GM13977 (cell line): ENCODE measurements at regions not wholly inside any gene's neighbourhood (a gene's known extent, or its start where the extent isn't known, plus 50 kb on each side); places are given as distances from the start of the nearest gene placed in this dataset.

Experiments
- DNase-seq: peaks from one replicate; pipeline ENCODE4 v3.0.0; 2012; ENCODE audit warnings: low spot score
- in situ Hi-C: fragments of 300-500 bp; cut with MboI; formaldehyde crosslinking; loops from one replicate; pipeline ENCODE4 v1.12.0; 2022; ENCODE audit warnings: low sequenced_read_pairs, low pct_unique_long_range_greater_than_20kb, mixed read lengths, inconsistent platforms; ENCODE audit not compliant: unreplicated experiment
- TF ChIP-seq, protein P1 (sequence below): IDR thresholded peaks from 2 replicates; pipeline ENCODE4 v1.5.1; 2012; ENCODE audit warnings: mild to moderate bottlenecking, control low read depth; ENCODE audit not compliant: insufficient read depth; ENCODE audit errors: extremely low read depth, missing control alignments

DNA sequence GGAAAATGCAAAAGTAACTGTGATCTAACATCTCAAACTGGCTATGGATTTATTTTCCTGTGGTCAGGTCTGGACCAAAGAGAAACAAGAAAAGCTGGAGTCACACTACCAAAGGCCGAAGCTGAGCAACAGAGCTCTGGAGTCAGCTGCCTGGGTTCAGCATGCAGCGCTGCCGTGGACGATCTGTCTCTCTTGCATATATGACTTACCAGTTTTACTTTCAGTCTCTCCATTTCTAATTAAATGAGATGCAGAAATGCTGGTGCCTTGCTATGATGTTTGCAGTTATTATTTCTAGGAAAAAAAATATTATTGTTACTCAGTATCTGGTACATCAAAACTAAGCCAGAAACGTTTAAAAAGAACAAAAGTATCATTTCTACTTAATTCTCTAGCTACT is 813.2 kb downstream of the RNF144A start:
- TF ChIP-seq, protein P1, sequence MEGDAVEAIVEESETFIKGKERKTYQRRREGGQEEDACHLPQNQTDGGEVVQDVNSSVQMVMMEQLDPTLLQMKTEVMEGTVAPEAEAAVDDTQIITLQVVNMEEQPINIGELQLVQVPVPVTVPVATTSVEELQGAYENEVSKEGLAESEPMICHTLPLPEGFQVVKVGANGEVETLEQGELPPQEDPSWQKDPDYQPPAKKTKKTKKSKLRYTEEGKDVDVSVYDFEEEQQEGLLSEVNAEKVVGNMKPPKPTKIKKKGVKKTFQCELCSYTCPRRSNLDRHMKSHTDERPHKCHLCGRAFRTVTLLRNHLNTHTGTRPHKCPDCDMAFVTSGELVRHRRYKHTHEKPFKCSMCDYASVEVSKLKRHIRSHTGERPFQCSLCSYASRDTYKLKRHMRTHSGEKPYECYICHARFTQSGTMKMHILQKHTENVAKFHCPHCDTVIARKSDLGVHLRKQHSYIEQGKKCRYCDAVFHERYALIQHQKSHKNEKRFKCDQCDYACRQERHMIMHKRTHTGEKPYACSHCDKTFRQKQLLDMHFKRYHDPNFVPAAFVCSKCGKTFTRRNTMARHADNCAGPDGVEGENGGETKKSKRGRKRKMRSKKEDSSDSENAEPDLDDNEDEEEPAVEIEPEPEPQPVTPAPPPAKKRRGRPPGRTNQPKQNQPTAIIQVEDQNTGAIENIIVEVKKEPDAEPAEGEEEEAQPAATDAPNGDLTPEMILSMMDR = no peak
- no peak for DNase-seq
- in situ Hi-C loops = no loop called here

DNA sequence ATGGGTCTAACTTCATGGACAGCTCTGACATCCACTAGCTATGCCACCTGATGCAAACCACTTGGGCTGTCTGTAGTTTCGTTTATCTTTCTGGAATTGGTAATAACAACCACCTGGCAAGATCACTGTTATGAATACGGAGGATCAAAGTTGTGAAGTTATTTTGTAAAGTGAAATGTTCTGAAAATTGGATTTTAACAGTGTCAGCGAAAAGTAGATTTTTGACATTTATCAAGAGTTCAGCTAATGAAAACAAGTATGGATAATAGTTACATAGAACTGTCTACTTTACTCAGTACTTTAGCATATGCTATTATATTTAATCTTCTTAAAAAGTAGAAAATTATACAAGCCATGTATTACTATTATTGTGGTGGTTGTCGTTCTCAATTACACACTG is 813.8 kb downstream of the RNF144A start:
- TF ChIP-seq, protein P1 = no peak
- DNase-seq = no peak
- in situ Hi-C loops = no loop called here

DNA sequence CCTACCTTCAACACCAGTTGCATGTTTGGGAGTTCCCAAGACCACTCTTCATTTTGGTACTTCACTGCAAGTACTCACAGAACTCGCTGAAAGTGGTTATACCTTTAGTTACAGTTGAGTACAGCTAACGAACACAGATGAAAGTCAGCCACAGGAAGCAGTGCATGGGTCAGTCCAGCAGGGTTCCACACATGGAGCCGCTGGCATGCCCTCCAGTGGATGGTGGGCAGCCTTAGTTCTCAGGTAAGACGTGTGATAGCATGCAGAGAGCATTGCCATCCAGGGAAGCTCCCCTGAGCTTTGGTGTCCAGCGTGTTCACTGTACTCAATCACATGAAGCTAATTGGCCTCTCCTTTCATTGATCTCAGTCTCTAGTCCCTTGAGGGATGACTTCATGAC is 815.3 kb downstream of the RNF144A start:
- no peak for DNase-seq
- TF ChIP-seq, protein P1 = no peak
- in situ Hi-C loops = no loop called here

DNA sequence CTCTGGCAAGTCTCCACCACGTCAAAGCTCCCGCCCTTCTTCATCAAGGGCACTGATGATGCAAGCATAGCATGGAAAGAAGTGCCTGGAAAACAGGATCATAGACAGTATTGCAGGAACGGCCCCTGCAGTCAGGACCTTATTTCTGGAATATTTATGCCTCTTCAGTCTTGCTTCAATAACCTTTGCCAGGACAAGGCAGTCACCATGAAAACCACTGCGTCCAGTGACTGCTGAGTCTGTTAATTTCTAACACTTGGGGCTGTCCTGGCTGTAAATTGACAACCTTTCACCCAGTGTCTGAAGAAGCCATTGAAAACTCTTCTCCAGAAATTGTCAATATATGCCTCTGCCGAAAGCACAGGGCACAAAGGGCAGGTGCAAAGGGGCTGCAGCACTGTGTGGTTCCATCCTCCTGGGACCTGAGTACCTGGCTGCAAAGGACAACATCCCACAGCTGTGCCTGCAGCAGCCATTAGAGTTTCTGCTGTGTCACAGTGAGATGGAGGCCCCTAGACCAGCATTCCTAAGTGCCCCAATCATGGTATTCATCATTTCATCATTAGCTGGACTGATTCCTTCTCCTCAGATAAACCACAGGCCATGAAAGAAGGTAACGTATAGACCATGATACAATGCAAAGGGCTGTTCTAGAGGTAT is 819.6 kb downstream of the RNF144A start:
- in situ Hi-C loops = no loop called here

DNA sequence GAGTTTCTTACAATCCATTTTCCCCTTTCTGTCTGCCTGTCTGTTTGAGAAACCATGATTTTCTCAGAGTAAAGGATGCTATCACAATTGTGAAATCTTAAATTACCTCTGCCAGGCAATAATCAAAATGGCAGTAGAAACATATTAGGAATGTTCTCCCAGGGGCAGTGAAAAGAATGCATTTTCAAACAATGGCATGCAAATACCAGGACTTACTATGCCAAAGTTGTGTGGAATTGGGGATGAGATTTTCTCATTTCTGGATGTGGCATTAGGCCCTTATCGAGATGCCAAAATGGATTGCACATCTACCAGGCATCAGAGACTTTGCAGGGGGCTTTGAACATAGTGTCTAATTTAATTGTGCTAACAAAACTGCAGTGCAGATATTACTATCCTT is 821.4 kb downstream of the RNF144A start:
- TF ChIP-seq, protein P1 = no peak
- in situ Hi-C loops = no loop called here

More for the DNA sequence above, 819.6 kb downstream of the RNF144A start:
- TF ChIP-seq, protein P1 = no peak
- DNase-seq = no peak

DNA sequence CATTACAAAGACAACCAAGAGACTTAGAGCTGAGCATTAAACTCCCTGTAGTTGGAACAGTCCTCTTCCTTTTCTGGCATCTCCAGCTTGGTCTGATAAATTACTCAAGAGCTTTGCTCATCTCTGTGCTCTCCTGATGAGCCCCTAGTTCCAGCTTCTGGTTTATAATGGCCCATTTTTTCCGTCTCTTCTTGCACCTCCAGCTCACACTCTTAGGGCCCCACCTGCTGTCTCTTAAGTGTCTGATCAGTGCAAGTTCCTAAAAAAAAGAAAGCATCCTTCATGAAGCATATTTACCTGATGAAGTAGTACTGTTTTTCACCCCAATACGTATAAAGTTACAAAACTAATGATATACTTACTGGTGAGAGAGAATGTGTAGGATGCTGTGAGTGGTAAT is 822.9 kb downstream of the RNF144A start:
- no peak for DNase-seq
- in situ Hi-C loops = no loop called here
- TF ChIP-seq, protein P1 = no peak

More for the DNA sequence above, 821.4 kb downstream of the RNF144A start:
- no peak for DNase-seq
